Kidney (tissue), 13 donors: ENCODE measurements at regions not wholly inside any gene's neighbourhood (a gene's known extent, or its start where the extent isn't known, plus 50 kb on each side); places are given as distances from the start of the nearest gene placed in this dataset.

Experiments
- DNase-seq, 5 donors: peaks; one replicate each; pipeline ENCODE4 v3.0.0-alpha.2; 2013 to 2020
- FAIRE-seq: peaks from 2 replicates; lab custom pipeline; 2012; peaks lifted over from hg19 to GRCh38; lab: Jason Lieb, UNC
- H3K27ac ChIP-seq, 2 donors: one replicate each; pipeline ENCODE4 v1.7.0; 2013; ENCODE audit warnings: low read depth in 2 of 2, low read length in 2 of 2, inconsistent platforms in 1 of 2
- H3K27me3 ChIP-seq: one replicate; pipeline ENCODE4 v1.7.1; 2013; ENCODE audit warnings: low read length, inconsistent platforms; ENCODE audit not compliant: control insufficient read depth, insufficient read depth
- H3K36me3 ChIP-seq, 3 donors: one replicate each; pipeline versions ENCODE4 v1.7.0 to v1.7.1; 2013; ENCODE audit warnings: low read length in 3 of 3, control low read depth in 1 of 3, inconsistent platforms in 1 of 3; ENCODE audit not compliant: insufficient read depth in 3 of 3, control insufficient read depth in 2 of 3
- H3K4me1 ChIP-seq, 3 donors: one replicate each; pipeline versions ENCODE4 v1.7.0 to v1.7.1; 2013; ENCODE audit warnings: low read length in 3 of 3, inconsistent platforms in 1 of 3, low read depth in 1 of 3; ENCODE audit not compliant: control insufficient read depth in 2 of 3, insufficient read depth in 2 of 3
- H3K4me3 ChIP-seq, 3 donors: one replicate each; pipeline versions ENCODE4 v1.7.0 to v1.8.1; 2013; ENCODE audit warnings: low read length in 3 of 3, control low read depth in 1 of 3, inconsistent platforms in 1 of 3
- H3K9ac ChIP-seq, 3 donors: one replicate each; pipeline versions ENCODE4 v1.7.0 to v1.7.1; 2013; ENCODE audit warnings: low read length in 3 of 3, control low read depth in 1 of 3, inconsistent platforms in 1 of 3
- H3K9me3 ChIP-seq, 3 donors: one replicate each; pipeline versions ENCODE4 v1.7.0 to v1.7.1; 2013; ENCODE audit warnings: low read length in 3 of 3, control low read depth in 1 of 3, inconsistent platforms in 1 of 3; ENCODE audit not compliant: control insufficient read depth in 2 of 3, insufficient read depth in 1 of 3
- intact Hi-C: fragments of 100-400 bp; cut with DNase I; formaldehyde crosslinking; loops from one replicate; pipeline ENCODE4 v1.11.1; 2022
- TF ChIP-seq, protein P1 (sequence below): IDR thresholded peaks from 3 replicates; pipeline ENCODE4 v1.5.1; 2012; ENCODE audit warnings: mild to moderate bottlenecking, moderate library complexity, borderline replicate concordance; ENCODE audit not compliant: insufficient read depth; ENCODE audit errors: extremely low read depth
- donor health status: control.
- donor health status: control.
- donor health status: control.
- donor health status: control.
- donor health status: control.
- donor health status: DM: yes; HTN: yes; CAD: no.
- donor health status: Normal renal cell carcinoma (clear cell type).

DNA sequence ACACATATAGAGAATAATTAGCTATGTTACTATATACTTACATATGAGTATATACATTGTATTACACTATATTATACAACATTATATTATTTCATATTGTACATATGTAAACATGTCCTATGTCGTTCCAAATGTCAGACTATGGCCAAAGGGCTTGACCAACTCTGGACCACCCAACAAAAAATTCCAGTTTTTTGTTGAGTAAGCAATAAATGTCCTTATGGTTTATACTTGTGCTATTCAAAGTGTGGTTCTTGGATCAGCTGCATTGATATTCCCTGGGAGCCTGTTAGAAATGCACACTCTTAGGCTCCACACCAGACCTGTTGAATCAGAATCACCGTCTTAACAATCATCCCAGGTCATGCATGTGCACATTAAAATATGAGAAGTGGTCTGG lies 225.4 kb upstream of the ZFP64 start:
- FAIRE-seq (no peak), DNase-seq (no peak)
- no peak overlapping the region for H3K9ac ChIP-seq
- no peak overlapping the region for H3K4me3 ChIP-seq
- no peak overlapping the region for H3K27ac ChIP-seq
- no peaks in the 10 kb centered on the region for H3K4me1 ChIP-seq
- H3K36me3 ChIP-seq: no peaks in the 10 kb centered on the region
- no peaks in the 10 kb centered on the region for H3K27me3 ChIP-seq
- TF ChIP-seq, protein P1, sequence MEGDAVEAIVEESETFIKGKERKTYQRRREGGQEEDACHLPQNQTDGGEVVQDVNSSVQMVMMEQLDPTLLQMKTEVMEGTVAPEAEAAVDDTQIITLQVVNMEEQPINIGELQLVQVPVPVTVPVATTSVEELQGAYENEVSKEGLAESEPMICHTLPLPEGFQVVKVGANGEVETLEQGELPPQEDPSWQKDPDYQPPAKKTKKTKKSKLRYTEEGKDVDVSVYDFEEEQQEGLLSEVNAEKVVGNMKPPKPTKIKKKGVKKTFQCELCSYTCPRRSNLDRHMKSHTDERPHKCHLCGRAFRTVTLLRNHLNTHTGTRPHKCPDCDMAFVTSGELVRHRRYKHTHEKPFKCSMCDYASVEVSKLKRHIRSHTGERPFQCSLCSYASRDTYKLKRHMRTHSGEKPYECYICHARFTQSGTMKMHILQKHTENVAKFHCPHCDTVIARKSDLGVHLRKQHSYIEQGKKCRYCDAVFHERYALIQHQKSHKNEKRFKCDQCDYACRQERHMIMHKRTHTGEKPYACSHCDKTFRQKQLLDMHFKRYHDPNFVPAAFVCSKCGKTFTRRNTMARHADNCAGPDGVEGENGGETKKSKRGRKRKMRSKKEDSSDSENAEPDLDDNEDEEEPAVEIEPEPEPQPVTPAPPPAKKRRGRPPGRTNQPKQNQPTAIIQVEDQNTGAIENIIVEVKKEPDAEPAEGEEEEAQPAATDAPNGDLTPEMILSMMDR: no peak
- peaks cover 0 to 9% (median 0%) of the 10 kb centered on the region in 3 donors for H3K9me3 ChIP-seq
- intact Hi-C loops: no loop called here

GRCh38 chr20:52411611-52412010 lies 220.0 kb upstream of the ZFP64 start:
- FAIRE-seq (no peak), DNase-seq (no peak)
- TF ChIP-seq, protein P1: no peak

GRCh38 chr20:52410731-52411234 lies 219.2 kb upstream of the ZFP64 start:
- H3K4me3 ChIP-seq: no peak overlapping the region
- no peaks in the 10 kb centered on the region for H3K27me3 ChIP-seq
- no peaks in the 10 kb centered on the region for H3K4me1 ChIP-seq
- H3K9me3 ChIP-seq: no peaks in the 10 kb centered on the region
- DNase-seq (peak in 1 of 5 donors; percentile 30), FAIRE-seq (no peak)
- H3K27ac ChIP-seq: no peak overlapping the region
- TF ChIP-seq, protein P1: no peak
- no peaks in the 10 kb centered on the region for H3K36me3 ChIP-seq
- H3K9ac ChIP-seq: no peak overlapping the region
- intact Hi-C loops: no loop called here

More at GRCh38 chr20:52411611-52412010, 220.0 kb upstream of the ZFP64 start:
- H3K4me1 ChIP-seq: no peaks in the 10 kb centered on the region
- no peaks in the 10 kb centered on the region for H3K36me3 ChIP-seq
- H3K27ac ChIP-seq: no peak overlapping the region
- no peak overlapping the region for H3K9ac ChIP-seq
- no peak overlapping the region for H3K4me3 ChIP-seq
- H3K9me3 ChIP-seq: no peaks in the 10 kb centered on the region
- H3K27me3 ChIP-seq: no peaks in the 10 kb centered on the region
- intact Hi-C loops: no loop called here

GRCh38 chr20:52410182-52410647 lies 218.6 kb upstream of the ZFP64 start:
- Histone ChIP-seq H3K9ac (no peak overlapping the region), H3K36me3 (no peaks in the 10 kb centered on the region), H3K9me3 (no peaks in the 10 kb centered on the region), H3K4me1 (no peaks in the 10 kb centered on the region), H3K27me3 (no peaks in the 10 kb centered on the region), H3K27ac (no peak overlapping the region), H3K4me3 (no peak overlapping the region)
- FAIRE-seq: no peak
- DNase-seq: peak in 3 of 5 donors; percentile 43 to 80 (median 79)
- intact Hi-C loops: no loop called here
- TF ChIP-seq, protein P1: no peak
